Heart left ventricle (tissue), 16 donors: ENCODE measurements at regions not wholly inside any gene's neighbourhood (a gene's known extent, or its start where the extent isn't known, plus 50 kb on each side); places are given as distances from the start of the nearest gene placed in this dataset.
A peak's percentile ranks its signal among the peaks of the same experiment; 100 is the strongest.

Source experiments
- ATAC-seq, 4 donors: fragments of 200-7000 bp; cut with Tn5 transposase; one replicate each; pipeline ENCODE4 v1.9.1; 2020 to 2022; ENCODE audit warnings: moderate library complexity in 4 of 4, mild to moderate bottlenecking in 3 of 4, moderate number of reproducible peaks in 1 of 4
- DNase-seq, 5 donors: peaks; one replicate each; pipeline ENCODE4 v3.0.0-alpha.2; 2020
- H3K27ac ChIP-seq, 12 donors: fragments of 200-600 bp; sonication (generic) in 4 of 12; one replicate each; pipeline versions ENCODE4 v1.5.0 to v1.8.0; 2016 to 2022; ENCODE audit warnings: mild to moderate bottlenecking in 2 of 12
- H3K27me3 ChIP-seq, 9 donors: fragments of 200-600 bp; sonication (generic) in 2 of 9; one replicate each; pipeline versions ENCODE4 v1.5.1 to v1.8.0; 2016 to 2022; ENCODE audit warnings: mild to moderate bottlenecking in 3 of 9
- H3K36me3 ChIP-seq, 9 donors: fragments of 200-600 bp; sonication (generic) in 2 of 9; one replicate each; pipeline versions ENCODE4 v1.5.0 to v1.8.0; 2018 to 2022; ENCODE audit warnings: mild to moderate bottlenecking in 2 of 9
- H3K4me1 ChIP-seq, 12 donors: fragments of 200-600 bp; sonication (generic) in 4 of 12; one replicate each; pipeline versions ENCODE4 v1.5.0 to v1.8.0; 2016 to 2022; ENCODE audit warnings: mild to moderate bottlenecking in 3 of 12
- H3K4me3 ChIP-seq, 12 donors: fragments of 200-600 bp; sonication (generic) in 4 of 12; one replicate each; pipeline versions ENCODE4 v1.5.0 to v1.8.0; 2017 to 2022; ENCODE audit warnings: mild to moderate bottlenecking in 9 of 12, moderate library complexity in 4 of 12
- H3K9me3 ChIP-seq, 12 donors: fragments of 200-600 bp; sonication (generic) in 4 of 12; one replicate each; pipeline versions ENCODE4 v1.5.0 to v1.8.0; 2016 to 2022; ENCODE audit warnings: mild to moderate bottlenecking in 1 of 12
- POLR2A ChIP-seq, 2 donors: fragments of 450-650 bp; IDR thresholded peaks; one replicate each; pipeline ENCODE4 v1.6.1; 2017; ENCODE audit warnings: antibody characterized with exemption in 2 of 2, mild to moderate bottlenecking in 2 of 2, moderate library complexity in 2 of 2
- WGBS, 4 donors: extraction: QIAGEN DNeasy Blood & Tissue Kit in 2 of 4; methylation state at CpG; one replicate each; pipeline versions ENCODE4 v1.1.5 to v1.1.7; 2013 to 2018; 5-methylcytosine and 5-hydroxymethylcytosine counted together
- intact Hi-C, 10 donors: fragments of 100-400 bp; cut with DNase I; formaldehyde crosslinking; loops; one replicate each; pipeline versions ENCODE4 v1.11.1 to v1.14.2; 2022
- TF ChIP-seq, protein P1 (sequence below), 12 donors: fragments of 200-600 bp; sonication (generic) in 4 of 12; IDR thresholded peaks; one replicate each; pipeline versions ENCODE4 v1.5.0 to v1.8.0; 2018 to 2022; ENCODE audit warnings: antibody characterized with exemption in 12 of 12, mild to moderate bottlenecking in 5 of 12
- donor health status: ischemic (EF 13 %, LVEDD 7.1; RV severe dilation, severe dysfunction).
- donor health status: healthy with polysubstance abuse.
- donor health status: DM: no; HTN: yes; CAD: no.
- donor health status: DM: no; HTN: no; CAD: no.
- donor health status: ischemic (EF 25% LVEDD 6.9; RV normal size, moderate dysfunction).
- donor health status: ischemic (EF 25% LVEDD 5.7; RV mildly dilated, moderate dysfunction).
- donor health status: healthy.
- donor health status: DM: yes; HTN: yes; CAD: no.
- donor health status: ischemic (EF 35%, LVEDD 5.7; RV mildly dilated, moderate dysfunction).
- donor health status: nonischemic (EF 11% LVEDD 7.7; RV severe dilation, severe dysfunction).
- donor health status: DM: yes; HTN: yes; CAD: no.
- donor health status: PGD.
- donor health status: ischemic (EF 29% LVEDD 5.4; RV normal size, mild dysfunction).
- donor health status: nonischemic (EF 23%, LVEDD 6.1; RV moderate dilation, normal function).

DNA sequence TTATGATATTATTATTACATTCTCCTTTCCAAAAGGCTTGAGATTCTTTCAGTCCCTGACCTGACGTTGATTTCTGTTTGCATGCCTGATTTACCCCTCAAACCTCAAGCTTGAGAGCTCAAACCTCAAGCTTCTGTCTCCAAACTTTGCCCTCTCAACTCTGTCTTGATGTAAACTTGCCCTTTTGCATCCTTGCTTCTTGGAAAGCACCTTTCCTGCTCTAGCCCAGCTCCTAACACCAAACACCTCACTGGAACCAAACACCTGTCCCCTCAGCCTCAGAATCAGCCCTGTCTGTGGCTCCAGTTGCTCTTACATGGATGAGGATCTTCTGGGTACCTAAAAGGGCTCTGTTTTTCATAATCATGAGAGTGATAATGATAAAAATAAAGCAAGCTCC lies 109.2 kb downstream of the GP2 start:
- no peak overlapping the region for H3K27ac ChIP-seq
- H3K27me3 ChIP-seq, result peaks cover 0 to 20% (median 0%) of the 10 kb centered on the region in 9 donors
- intact Hi-C loops, result no loop called here
- DNase-seq (no peak), ATAC-seq (no peak)
- H3K9me3 ChIP-seq, result no peaks in the 10 kb centered on the region
- no peaks in the 10 kb centered on the region for H3K36me3 ChIP-seq
- WGBS, 4 donors, result 81 to 85% (median 82%) methylated on average over 1 of the region's 1 CpG
- H3K4me1 ChIP-seq, result no peaks in the 10 kb centered on the region
- no peak for TF ChIP-seq POLR2A (IDR thresholded peaks at IDR 0.05)
- TF ChIP-seq, protein P1, sequence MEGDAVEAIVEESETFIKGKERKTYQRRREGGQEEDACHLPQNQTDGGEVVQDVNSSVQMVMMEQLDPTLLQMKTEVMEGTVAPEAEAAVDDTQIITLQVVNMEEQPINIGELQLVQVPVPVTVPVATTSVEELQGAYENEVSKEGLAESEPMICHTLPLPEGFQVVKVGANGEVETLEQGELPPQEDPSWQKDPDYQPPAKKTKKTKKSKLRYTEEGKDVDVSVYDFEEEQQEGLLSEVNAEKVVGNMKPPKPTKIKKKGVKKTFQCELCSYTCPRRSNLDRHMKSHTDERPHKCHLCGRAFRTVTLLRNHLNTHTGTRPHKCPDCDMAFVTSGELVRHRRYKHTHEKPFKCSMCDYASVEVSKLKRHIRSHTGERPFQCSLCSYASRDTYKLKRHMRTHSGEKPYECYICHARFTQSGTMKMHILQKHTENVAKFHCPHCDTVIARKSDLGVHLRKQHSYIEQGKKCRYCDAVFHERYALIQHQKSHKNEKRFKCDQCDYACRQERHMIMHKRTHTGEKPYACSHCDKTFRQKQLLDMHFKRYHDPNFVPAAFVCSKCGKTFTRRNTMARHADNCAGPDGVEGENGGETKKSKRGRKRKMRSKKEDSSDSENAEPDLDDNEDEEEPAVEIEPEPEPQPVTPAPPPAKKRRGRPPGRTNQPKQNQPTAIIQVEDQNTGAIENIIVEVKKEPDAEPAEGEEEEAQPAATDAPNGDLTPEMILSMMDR (IDR thresholded peaks at IDR 0.05), result no peak
- no peak overlapping the region for H3K4me3 ChIP-seq

DNA sequence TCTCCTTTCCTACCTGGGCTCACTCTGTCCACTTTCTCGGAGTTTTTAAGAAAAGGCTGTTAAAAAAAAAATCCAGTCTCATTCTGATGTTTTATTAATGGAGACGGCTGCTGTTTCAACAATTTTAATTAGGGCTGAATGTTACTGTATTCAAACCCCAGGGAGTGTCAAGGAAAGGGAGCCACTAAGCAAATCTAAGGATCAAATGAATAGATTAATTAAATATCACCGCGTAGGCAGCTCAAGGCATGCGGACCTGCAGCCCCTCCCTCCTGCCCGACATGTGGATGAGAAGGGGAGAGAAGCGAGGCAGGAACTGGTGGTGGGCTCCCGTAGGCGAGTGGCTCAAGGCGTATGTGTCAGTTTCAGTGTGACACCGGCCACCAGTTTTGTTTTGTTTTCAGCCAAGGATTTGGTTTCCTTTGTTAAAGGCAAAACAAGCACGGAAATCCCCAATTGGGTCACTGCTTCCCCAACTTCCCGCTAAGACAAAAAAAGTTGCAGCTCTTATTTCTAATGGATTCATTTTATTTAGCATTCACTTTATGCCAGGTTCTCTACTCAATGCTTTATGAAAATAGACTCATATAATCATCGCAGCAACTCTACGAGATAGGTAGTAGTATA lies 110.6 kb downstream of the GP2 start:
- WGBS, 4 donors, result 59 to 69% (median 61%) methylated on average over 15 of the region's 15 CpGs
- Histone ChIP-seq H3K4me3 (peak overlapping the region in 1 of 12 donors; percentile 4), H3K9me3 (no peaks in the 10 kb centered on the region), H3K36me3 (no peaks in the 10 kb centered on the region), H3K4me1 (no peaks in the 10 kb centered on the region), H3K27ac (no peak overlapping the region), H3K27me3 (peaks cover 0 to 14% (median 0%) of the 10 kb centered on the region in 9 donors)
- no peak for DNase-seq
- no peak for ATAC-seq
- TF ChIP-seq, protein P1 (IDR thresholded peaks at IDR 0.05), result no peak
- TF ChIP-seq POLR2A (IDR thresholded peaks at IDR 0.05), result no peak
- intact Hi-C loops, result no loop called here

DNA sequence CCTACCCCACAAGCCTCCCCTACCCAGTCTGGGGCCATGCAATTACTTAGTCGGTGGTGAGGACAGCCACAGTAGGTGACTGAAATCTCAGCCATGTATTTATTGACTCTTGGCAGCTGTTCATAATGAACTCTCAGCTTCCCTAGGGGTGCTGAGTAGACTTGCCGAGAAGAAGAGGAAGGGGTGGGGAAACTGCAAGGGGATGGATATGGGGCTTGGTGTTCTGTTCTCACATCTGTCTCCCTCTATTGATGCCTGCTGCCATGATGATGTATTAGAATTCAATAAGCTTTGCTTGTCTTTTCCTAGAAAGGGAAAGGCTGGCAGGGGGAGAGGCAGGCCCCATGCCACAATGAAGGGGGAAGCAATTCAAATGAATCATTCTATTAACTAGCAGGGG lies 112.9 kb downstream of the GP2 start:
- Histone ChIP-seq H3K27ac (no peak overlapping the region), H3K27me3 (no peaks in the 10 kb centered on the region), H3K4me3 (no peak overlapping the region), H3K9me3 (peaks cover 0 to 8% (median 0%) of the 10 kb centered on the region in 12 donors), H3K4me1 (no peaks in the 10 kb centered on the region), H3K36me3 (no peaks in the 10 kb centered on the region)
- WGBS, 4 donors, result 9 to 27% (median 20%) methylated on average over 2 of the region's 2 CpGs
- TF ChIP-seq, protein P1 (IDR thresholded peaks at IDR 0.05), result no peak
- TF ChIP-seq POLR2A (IDR thresholded peaks at IDR 0.05), result no peak
- DNase-seq, result no peak
- ATAC-seq, result no peak
- intact Hi-C loops, result no loop called here

DNA sequence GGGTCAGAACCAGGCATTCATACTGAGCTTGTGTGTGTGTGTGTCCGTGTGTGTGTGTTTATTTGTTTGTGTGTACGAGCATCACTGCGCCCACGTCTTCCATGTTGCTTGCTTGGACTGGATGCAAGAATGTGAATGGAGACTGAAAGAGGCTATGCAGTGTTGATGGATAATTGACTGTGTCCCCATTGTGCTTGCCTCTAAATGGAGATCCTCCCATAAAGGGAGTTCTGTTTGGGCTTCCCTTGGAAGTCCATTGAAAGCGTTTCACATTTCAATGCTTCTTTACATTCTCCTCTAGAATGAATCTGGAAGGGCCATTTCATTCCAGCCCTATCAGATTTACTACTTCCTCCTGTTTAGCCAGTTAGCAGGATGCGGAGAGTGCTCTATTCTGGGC lies 124.0 kb downstream of the GP2 start:
- no peak for ATAC-seq
- H3K27ac ChIP-seq, result no peak overlapping the region
- H3K27me3 ChIP-seq, result peaks cover 0 to 25% (median 0%) of the 10 kb centered on the region in 9 donors
- no peaks in the 10 kb centered on the region for H3K4me1 ChIP-seq
- DNase-seq, result no peak
- intact Hi-C loops, result no loop called here
- WGBS, 4 donors, result 62 to 79% (median 75%) methylated on average over 6 of the region's 6 CpGs
- no peak for TF ChIP-seq POLR2A (IDR thresholded peaks at IDR 0.05)
- TF ChIP-seq, protein P1 (IDR thresholded peaks at IDR 0.05), result no peak
- H3K4me3 ChIP-seq, result no peak overlapping the region
- H3K36me3 ChIP-seq, result no peaks in the 10 kb centered on the region
- no peaks in the 10 kb centered on the region for H3K9me3 ChIP-seq
